ENCODE measurements at regions not wholly inside any gene's neighbourhood (a gene's known extent, or its start where the extent isn't known, plus 50 kb on each side); places are given as distances from the start of the nearest gene placed in this dataset.

- H3K4me1 ChIP-seq, result no peaks in the 10 kb centered on the region
- no peak overlapping the region for H3K4me3 ChIP-seq
- TF ChIP-seq POLR2AphosphoS5 (IDR thresholded peaks at IDR 0.05) (no peak), EP300 (IDR thresholded peaks at IDR 0.05) (no peak), POLR2A (IDR thresholded peaks at IDR 0.05) (no peak), CTCF (IDR thresholded peaks at IDR 0.05) (no peak)
- DNase-seq, result no peak
- H3K27me3 ChIP-seq, result no peaks in the 10 kb centered on the region
- intact Hi-C loops (cut with DNase I), result no loop called here
- H3K9me3 ChIP-seq, result no peaks in the 10 kb centered on the region
- H3K36me3 ChIP-seq, result no peaks in the 10 kb centered on the region
- 49 to 63% methylated on average over 1 of the region's 1 CpG for WGBS, 2 donors
- no peak overlapping the region for H3K27ac ChIP-seq
Measured at GRCh38 chr20:22182148-22182547, 402.2 kb downstream of the FOXA2 start.

- Histone ChIP-seq H3K4me1 (no peaks in the 10 kb centered on the region), H3K36me3 (no peaks in the 10 kb centered on the region), H3K27ac (no peak overlapping the region), H3K9me3 (no peaks in the 10 kb centered on the region), H3K27me3 (no peaks in the 10 kb centered on the region), H3K4me3 (no peak overlapping the region)
- TF ChIP-seq CTCF (IDR thresholded peaks at IDR 0.05) (no peak), POLR2A (IDR thresholded peaks at IDR 0.05) (no peak), POLR2AphosphoS5 (IDR thresholded peaks at IDR 0.05) (no peak), EP300 (IDR thresholded peaks at IDR 0.05) (no peak)
- WGBS, 2 donors, result 65 to 72% methylated on average over 1 of the region's 1 CpG
- intact Hi-C loops (cut with DNase I), result no loop called here
- no peak for DNase-seq
Measured at GRCh38 chr20:22180244-22180643, 404.1 kb downstream of the FOXA2 start.

GRCh38 chr20:22160101-22160652 lies 424.2 kb downstream of the FOXA2 start:
- DNase-seq, result no peak
- no peak overlapping the region for H3K4me3 ChIP-seq
- H3K27ac ChIP-seq, result no peak overlapping the region
- no peaks in the 10 kb centered on the region for H3K4me1 ChIP-seq
- H3K9me3 ChIP-seq, result no peaks in the 10 kb centered on the region
- WGBS, 2 donors, result 66 to 67% methylated on average over 10 of the region's 10 CpGs
- TF ChIP-seq CTCF (IDR thresholded peaks at IDR 0.05), result no peak
- no peak for TF ChIP-seq EP300 (IDR thresholded peaks at IDR 0.05)
- TF ChIP-seq POLR2A (IDR thresholded peaks at IDR 0.05), result no peak
- TF ChIP-seq POLR2AphosphoS5 (IDR thresholded peaks at IDR 0.05), result no peak
- H3K27me3 ChIP-seq, result no peaks in the 10 kb centered on the region
- H3K36me3 ChIP-seq, result no peaks in the 10 kb centered on the region
- intact Hi-C loops (cut with DNase I), result no loop called here

- WGBS, 2 donors, result 64 to 76% methylated on average over 2 of the region's 2 CpGs
- TF ChIP-seq POLR2A (IDR thresholded peaks at IDR 0.05) (no peak), EP300 (IDR thresholded peaks at IDR 0.05) (no peak), POLR2AphosphoS5 (IDR thresholded peaks at IDR 0.05) (no peak), CTCF (IDR thresholded peaks at IDR 0.05) (no peak)
- Histone ChIP-seq H3K9me3 (no peaks in the 10 kb centered on the region), H3K27me3 (no peaks in the 10 kb centered on the region), H3K4me1 (no peaks in the 10 kb centered on the region), H3K27ac (no peak overlapping the region), H3K36me3 (no peaks in the 10 kb centered on the region), H3K4me3 (no peak overlapping the region)
- no peak for DNase-seq
- intact Hi-C loops (cut with DNase I), result no loop called here
Measured at GRCh38 chr20:22159276-22159675, 425.1 kb downstream of the FOXA2 start.

GRCh38 chr20:22127587-22127986 lies 422.1 kb downstream of the PAX1 start:
- no peak for TF ChIP-seq POLR2AphosphoS5 (IDR thresholded peaks at IDR 0.05)
- Histone ChIP-seq H3K36me3 (no peaks in the 10 kb centered on the region), H3K27ac (no peak overlapping the region), H3K4me1 (no peaks in the 10 kb centered on the region), H3K9me3 (peaks cover 0 to 4% (median 0%) of the 10 kb centered on the region in 4 donors), H3K4me3 (no peak overlapping the region), H3K27me3 (no peaks in the 10 kb centered on the region)
- intact Hi-C loops (cut with DNase I), result no loop called here
- DNase-seq, result no peak

Measured in sigmoid colon (tissue), 6 donors.